H9 (cell line): ENCODE measurements at regions not wholly inside any gene's neighbourhood (a gene's known extent, or its start where the extent isn't known, plus 50 kb on each side); places are given as distances from the start of the nearest gene placed in this dataset.
"Not testable (repeated sequence)": the region's sequence is repeated elsewhere in the genome, so short reads cannot be mapped to it uniquely, and the experiment has no call there.

Source experiments
- DNase-seq: peaks from one replicate; pipeline ENCODE4 v3.0.0-alpha.2; 2017
- H2AFZ ChIP-seq: one replicate; pipeline ENCODE4 v1.6.1; 2013; ENCODE audit warnings: mild to moderate bottlenecking, low read length, control low read depth, moderate library complexity
- H2AK5ac ChIP-seq: 2 replicates; pipeline ENCODE4 v1.6.1; 2013; ENCODE audit warnings: low read length, control low read depth, mixed read lengths; ENCODE audit not compliant: insufficient read length
- H2BK120ac ChIP-seq: one replicate; pipeline ENCODE4 v1.6.1; 2013; ENCODE audit warnings: low read depth, mild to moderate bottlenecking, low read length, control low read depth, inconsistent platforms; ENCODE audit not compliant: poor library complexity, severe bottlenecking
- H2BK12ac ChIP-seq: 2 replicates; pipeline ENCODE4 v1.6.1; 2013; ENCODE audit warnings: low read length, control low read depth, mixed read lengths, low read depth; ENCODE audit not compliant: insufficient read length
- H2BK15ac ChIP-seq: 2 replicates; pipeline ENCODE4 v1.6.1; 2013; ENCODE audit warnings: low read depth, low read length, control low read depth
- H2BK20ac ChIP-seq: one replicate; pipeline ENCODE4 v1.6.1; 2013; ENCODE audit warnings: low read depth, mild to moderate bottlenecking, low read length, control low read depth, inconsistent platforms; ENCODE audit not compliant: poor library complexity, severe bottlenecking
- H2BK5ac ChIP-seq: 2 replicates; pipeline ENCODE4 v1.6.1; 2013; ENCODE audit warnings: low read length, control low read depth, mixed read lengths; ENCODE audit not compliant: insufficient read length
- H3K14ac ChIP-seq: 2 replicates; pipeline ENCODE4 v1.6.1; 2013; ENCODE audit warnings: low read length, control low read depth; ENCODE audit not compliant: insufficient read depth
- H3K18ac ChIP-seq: 2 replicates; pipeline ENCODE4 v1.6.1; 2013; ENCODE audit warnings: low read depth, mild to moderate bottlenecking, mixed read lengths, low read length, control low read depth; ENCODE audit not compliant: insufficient read length
- H3K23ac ChIP-seq: 2 replicates; pipeline ENCODE4 v1.6.1; 2013; ENCODE audit warnings: low read length, control low read depth, mixed read lengths, low read depth; ENCODE audit not compliant: insufficient read length
- H3K23me2 ChIP-seq: 2 replicates; pipeline ENCODE4 v1.6.1; 2013; ENCODE audit warnings: low read depth, mild to moderate bottlenecking, mixed read lengths, low read length, control low read depth; ENCODE audit not compliant: insufficient read length, poor library complexity, severe bottlenecking
- H3K27ac ChIP-seq: 2 replicates; pipeline ENCODE4 v1.5.1; 2013; ENCODE audit warnings: low read length, control low read depth, mixed read lengths, low read depth; ENCODE audit not compliant: insufficient read length
- H3K27me3 ChIP-seq: 2 replicates; pipeline ENCODE4 v1.6.1; 2013; ENCODE audit warnings: low read length, control low read depth, inconsistent platforms; ENCODE audit not compliant: insufficient read depth
- H3K4ac ChIP-seq: 2 replicates; pipeline ENCODE4 v1.6.1; 2013; ENCODE audit warnings: low read depth, mild to moderate bottlenecking, control low read depth, inconsistent platforms, low read length, moderate library complexity
- H3K4me1 ChIP-seq: 2 replicates; pipeline ENCODE4 v1.6.1; 2013; ENCODE audit warnings: low read length, control low read depth, inconsistent platforms; ENCODE audit not compliant: insufficient read depth
- H3K4me2 ChIP-seq: 2 replicates; pipeline ENCODE4 v1.6.1; 2013; ENCODE audit warnings: low read length, control low read depth, mixed read lengths; ENCODE audit not compliant: insufficient read length, insufficient read depth
- H3K56ac ChIP-seq: 2 replicates; pipeline ENCODE4 v1.6.1; 2013; ENCODE audit warnings: low read depth, mild to moderate bottlenecking, mixed read lengths, low read length, control low read depth; ENCODE audit not compliant: insufficient read length
- H3K79me1 ChIP-seq: 2 replicates; pipeline ENCODE4 v1.6.1; 2013; ENCODE audit warnings: low read depth, mild to moderate bottlenecking, moderate library complexity, low read length, control low read depth, inconsistent platforms; ENCODE audit not compliant: insufficient read depth, poor library complexity, severe bottlenecking
- H3K79me2 ChIP-seq: 2 replicates; pipeline ENCODE4 v1.6.1; 2013; ENCODE audit warnings: low read length, control low read depth, inconsistent platforms; ENCODE audit not compliant: insufficient read depth
- H3K9ac ChIP-seq: 2 replicates; pipeline ENCODE4 v1.6.1; 2013; ENCODE audit warnings: low read length, control low read depth, mixed read lengths; ENCODE audit not compliant: insufficient read length; ENCODE audit errors: extremely low read depth
- H3K9me3 ChIP-seq: one replicate; pipeline ENCODE4 v1.6.1; 2013; ENCODE audit warnings: low read depth, low read length, inconsistent platforms; ENCODE audit not compliant: control insufficient read depth
- H3T11ph ChIP-seq: one replicate; pipeline ENCODE4 v1.6.1; 2013; ENCODE audit warnings: mild to moderate bottlenecking, low read length, control low read depth, inconsistent platforms
- H4K20me1 ChIP-seq: one replicate; pipeline ENCODE4 v1.6.1; 2013; ENCODE audit not compliant: control insufficient read depth, insufficient read length, insufficient read depth
- H4K5ac ChIP-seq: 2 replicates; pipeline ENCODE4 v1.6.1; 2013; ENCODE audit warnings: low read depth, mild to moderate bottlenecking, mixed read lengths, low read length, control low read depth; ENCODE audit not compliant: insufficient read length
- H4K8ac ChIP-seq: replicated peaks from 2 replicates; pipeline ENCODE4 v1.6.1; 2013; ENCODE audit warnings: low read length, control low read depth, mixed read lengths, low read depth; ENCODE audit not compliant: insufficient read length
- H4K91ac ChIP-seq: 2 replicates; pipeline ENCODE4 v1.6.1; 2013; ENCODE audit warnings: low read depth, mild to moderate bottlenecking, moderate library complexity, mixed read lengths, low read length, control low read depth; ENCODE audit not compliant: insufficient read length
- H3K27ac Mint-ChIP-seq, 3 experiments: 2 replicates in 2 of 3; 3 replicates in 1 of 3; pipeline ENCODE4 v1.8.0; 2020 to 2021; ENCODE audit warnings: mixed read lengths in 3 of 3, mild to moderate bottlenecking in 1 of 3, moderate library complexity in 1 of 3
- H3K27me3 Mint-ChIP-seq: 2 replicates; pipeline ENCODE4 v1.8.0; 2021; ENCODE audit warnings: low read depth, mild to moderate bottlenecking, moderate library complexity, mixed read lengths
- H3K36me3 Mint-ChIP-seq, 3 experiments: 2 replicates in 2 of 3; 3 replicates in 1 of 3; pipeline ENCODE4 v1.8.0; 2020 to 2021; ENCODE audit warnings: low read depth in 3 of 3, mixed read lengths in 3 of 3; ENCODE audit not compliant: insufficient read depth in 1 of 3
- H3K4me1 Mint-ChIP-seq, 2 experiments: 2 replicates each; pipeline ENCODE4 v1.8.0; 2020; ENCODE audit warnings: mixed read lengths in 2 of 2
- H3K4me3 Mint-ChIP-seq, 2 experiments: 2 replicates in 1 of 2; 3 replicates in 1 of 2; pipeline ENCODE4 v1.8.0; 2020 to 2021; ENCODE audit warnings: mild to moderate bottlenecking in 2 of 2, mixed read lengths in 2 of 2, moderate library complexity in 1 of 2
- H3K9me3 Mint-ChIP-seq, 2 experiments: 2 replicates in 1 of 2; 3 replicates in 1 of 2; pipeline ENCODE4 v1.8.0; 2020; ENCODE audit warnings: mild to moderate bottlenecking in 2 of 2, mixed read lengths in 2 of 2, moderate library complexity in 1 of 2
- WGBS: extraction: QIAGEN DNeasy Blood & Tissue Kit; methylation state at CpG from one replicate; pipeline ENCODE4 v1.1.7; 2013; ENCODE audit warnings: missing lambda C conversion rate, low lambda C conversion rate, mixed read lengths; ENCODE audit not compliant: insufficient read length; ENCODE audit errors: extremely low coverage; 5-methylcytosine and 5-hydroxymethylcytosine counted together

GRCh38 chr5:25083261-25083660 lies 438.5 kb upstream of the CDH10 start:
- not testable (repeated sequence) for H3K4ac ChIP-seq, H2AFZ ChIP-seq, H3K27me3 ChIP-seq, H4K8ac ChIP-seq, H3K4me1 Mint-ChIP-seq, H2BK20ac ChIP-seq, H2BK120ac ChIP-seq, H3K56ac ChIP-seq, H2BK5ac ChIP-seq, H2AK5ac ChIP-seq, H3K36me3 Mint-ChIP-seq, H3T11ph ChIP-seq, H3K9ac ChIP-seq, H3K18ac ChIP-seq, H3K23ac ChIP-seq, H3K23me2 ChIP-seq, H3K9me3 Mint-ChIP-seq, H3K14ac ChIP-seq, DNase-seq, H3K4me2 ChIP-seq, H3K27me3 Mint-ChIP-seq, H4K91ac ChIP-seq, H4K20me1 ChIP-seq, H3K9me3 ChIP-seq, H3K79me2 ChIP-seq, H4K5ac ChIP-seq, H3K4me1 ChIP-seq, H2BK12ac ChIP-seq, H3K27ac ChIP-seq, H2BK15ac ChIP-seq, H3K79me1 ChIP-seq
- Mint-ChIP-seq H3K27ac (peak overlapping the region in 2 of 3 experiments; percentile 57 to 60; a peak in 2 of 7 replicates), H3K4me3 (peak overlapping the region in 1 of 2 experiments; percentile 49; a peak in 3 of 5 replicates)
- WGBS = no CpG with 5 or more reads among the region's 27 CpGs
